Mucosa of descending colon (tissue), 3 donors: ENCODE measurements at regions not wholly inside any gene's neighbourhood (a gene's known extent, or its start where the extent isn't known, plus 50 kb on each side); places are given as distances from the start of the nearest gene placed in this dataset.

ENCODE experiments used
- ATAC-seq: fragments of 200-7000 bp; cut with Tn5 transposase; one replicate; pipeline ENCODE4 v1.9.1; 2020; ENCODE audit warnings: mild to moderate bottlenecking, moderate library complexity
- DNase-seq, 3 donors: peaks; one replicate each; pipeline ENCODE4 v3.0.0-alpha.2; 2020
- H3K36me3 ChIP-seq: fragments of 200-600 bp; one replicate; pipeline ENCODE4 v1.8.0; 2021; ENCODE audit warnings: low read depth, mild to moderate bottlenecking
- H3K4me1 ChIP-seq: fragments of 200-600 bp; one replicate; pipeline ENCODE4 v1.8.0; 2021; ENCODE audit warnings: low read depth, mild to moderate bottlenecking
- H3K4me3 ChIP-seq: fragments of 200-600 bp; one replicate; pipeline ENCODE4 v1.8.0; 2021; ENCODE audit warnings: mild to moderate bottlenecking
- H3K9me3 ChIP-seq: fragments of 200-600 bp; one replicate; pipeline ENCODE4 v1.8.0; 2021; ENCODE audit warnings: mild to moderate bottlenecking
- intact Hi-C, 2 donors: fragments of 100-400 bp; cut with DNase I in 1 of 2; cut with micrococcal nuclease in 1 of 2; formaldehyde crosslinking; loops; one replicate each; pipeline versions ENCODE4 v1.11.0 to v1.11.1; 2022; cut with DNase I, micrococcal nuclease
- TF ChIP-seq, protein P1 (sequence below): fragments of 200-600 bp; IDR thresholded peaks from one replicate; pipeline ENCODE4 v1.8.0; 2022; ENCODE audit warnings: antibody characterized with exemption, mild to moderate bottlenecking
- donor health status: DM: no; HTN: no; CAD: no; lungs with moderate emphysema.
- donor health status: DM: no; HTN: no; CAD: no.
- donor health status: DM: no; HTN: yes; CAD: no.

DNA sequence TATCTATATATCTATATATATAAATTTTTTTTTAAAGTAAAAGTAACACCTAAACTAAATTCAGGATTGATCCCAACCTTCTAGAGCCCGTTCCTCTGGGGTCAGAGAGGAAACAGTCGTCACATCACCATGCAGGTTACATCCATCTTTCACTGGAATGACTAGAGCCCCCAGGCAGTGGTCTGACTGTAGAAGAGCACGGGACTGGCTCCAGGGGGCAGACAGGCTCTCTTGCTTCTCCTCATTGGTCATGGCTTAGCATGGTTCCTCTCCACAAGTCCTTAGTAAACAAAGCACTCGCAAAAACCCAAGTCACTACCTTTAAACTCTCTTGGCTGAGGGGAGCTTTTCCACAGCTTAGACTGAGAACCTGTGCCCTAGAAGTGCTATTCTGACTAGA, 110.5 kb downstream of the NR2F2 start:
- no peak overlapping the region for H3K4me3 ChIP-seq
- no peaks in the 10 kb centered on the region for H3K4me1 ChIP-seq
- DNase-seq, result no peak
- TF ChIP-seq, protein P1, sequence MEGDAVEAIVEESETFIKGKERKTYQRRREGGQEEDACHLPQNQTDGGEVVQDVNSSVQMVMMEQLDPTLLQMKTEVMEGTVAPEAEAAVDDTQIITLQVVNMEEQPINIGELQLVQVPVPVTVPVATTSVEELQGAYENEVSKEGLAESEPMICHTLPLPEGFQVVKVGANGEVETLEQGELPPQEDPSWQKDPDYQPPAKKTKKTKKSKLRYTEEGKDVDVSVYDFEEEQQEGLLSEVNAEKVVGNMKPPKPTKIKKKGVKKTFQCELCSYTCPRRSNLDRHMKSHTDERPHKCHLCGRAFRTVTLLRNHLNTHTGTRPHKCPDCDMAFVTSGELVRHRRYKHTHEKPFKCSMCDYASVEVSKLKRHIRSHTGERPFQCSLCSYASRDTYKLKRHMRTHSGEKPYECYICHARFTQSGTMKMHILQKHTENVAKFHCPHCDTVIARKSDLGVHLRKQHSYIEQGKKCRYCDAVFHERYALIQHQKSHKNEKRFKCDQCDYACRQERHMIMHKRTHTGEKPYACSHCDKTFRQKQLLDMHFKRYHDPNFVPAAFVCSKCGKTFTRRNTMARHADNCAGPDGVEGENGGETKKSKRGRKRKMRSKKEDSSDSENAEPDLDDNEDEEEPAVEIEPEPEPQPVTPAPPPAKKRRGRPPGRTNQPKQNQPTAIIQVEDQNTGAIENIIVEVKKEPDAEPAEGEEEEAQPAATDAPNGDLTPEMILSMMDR, result no peak
- no peaks in the 10 kb centered on the region for H3K9me3 ChIP-seq
- ATAC-seq, result no peak
- H3K36me3 ChIP-seq, result no peaks in the 10 kb centered on the region
- intact Hi-C loops, result no loop called here

DNA sequence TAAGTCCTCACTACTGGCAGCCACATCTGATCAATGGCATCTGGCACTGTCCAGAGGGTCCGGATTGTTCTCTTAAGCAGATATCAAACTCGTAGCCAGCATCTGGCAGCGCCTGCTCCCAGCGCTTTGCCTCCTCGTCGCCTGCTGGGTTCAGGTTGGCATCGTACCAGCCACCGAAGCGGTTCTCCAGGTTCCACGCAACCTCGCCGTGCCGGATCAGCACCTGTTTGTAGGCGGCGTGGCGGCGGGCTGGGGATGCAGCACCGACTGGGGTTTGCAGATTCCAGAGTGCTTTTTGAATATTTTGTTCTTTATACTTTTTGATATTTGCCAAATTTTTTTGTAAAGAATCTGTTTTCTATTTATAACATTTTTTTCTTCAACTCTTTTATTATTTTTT, 111.6 kb downstream of the NR2F2 start:
- H3K4me3 ChIP-seq, result no peak overlapping the region
- DNase-seq (no peak), ATAC-seq (no peak)
- no peaks in the 10 kb centered on the region for H3K36me3 ChIP-seq
- no peaks in the 10 kb centered on the region for H3K4me1 ChIP-seq
- TF ChIP-seq, protein P1, result no peak
- intact Hi-C loops, result no loop called here
- H3K9me3 ChIP-seq, result no peaks in the 10 kb centered on the region

DNA sequence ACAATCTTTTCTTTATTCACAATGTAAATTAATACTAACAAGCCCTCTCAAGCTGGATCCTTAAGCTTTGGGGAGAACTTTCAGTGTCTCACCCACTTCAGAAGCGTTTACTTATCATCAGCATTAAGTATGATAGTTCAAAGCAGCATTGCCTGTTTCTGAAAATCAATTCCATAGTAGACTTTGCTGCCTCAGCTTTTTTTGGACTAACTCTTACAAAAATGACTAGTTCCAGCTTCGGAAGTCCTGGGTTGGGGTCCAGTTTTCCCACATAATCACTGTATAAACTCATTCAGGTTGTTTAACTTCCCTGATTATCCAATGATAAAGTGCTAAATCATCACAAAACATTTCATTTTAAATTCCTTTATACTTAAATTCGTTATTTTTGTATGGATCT, 114.4 kb downstream of the NR2F2 start:
- Histone ChIP-seq H3K9me3 (no peaks in the 10 kb centered on the region), H3K36me3 (no peaks in the 10 kb centered on the region), H3K4me3 (no peak overlapping the region), H3K4me1 (no peaks in the 10 kb centered on the region)
- intact Hi-C loops, result no loop called here
- no peak for ATAC-seq
- TF ChIP-seq, protein P1, result no peak
- no peak for DNase-seq

DNA sequence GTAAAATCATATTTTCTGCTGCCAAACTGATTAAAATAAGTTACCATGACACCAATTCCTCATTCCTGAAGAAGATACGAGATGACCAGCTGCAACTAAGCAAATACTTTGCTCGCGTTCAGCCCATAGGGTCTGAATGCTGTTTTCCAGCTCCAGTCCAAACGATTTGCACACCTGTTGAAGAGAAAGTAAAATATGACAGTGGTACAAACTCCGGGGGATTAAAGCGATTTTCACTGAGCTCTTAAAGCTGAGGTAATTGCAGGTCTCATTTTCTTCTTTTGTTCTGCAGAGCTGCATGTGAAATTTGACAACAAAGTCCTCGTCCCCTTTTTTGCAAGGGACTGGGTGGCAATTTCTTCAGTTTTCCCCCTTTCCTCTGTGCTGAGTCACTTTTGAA, 118.4 kb downstream of the NR2F2 start:
- Histone ChIP-seq H3K4me1 (no peaks in the 10 kb centered on the region), H3K9me3 (no peaks in the 10 kb centered on the region), H3K36me3 (no peaks in the 10 kb centered on the region), H3K4me3 (no peak overlapping the region)
- ATAC-seq (no peak), DNase-seq (no peak)
- TF ChIP-seq, protein P1, result no peak
- intact Hi-C loops, result no loop called here

DNA sequence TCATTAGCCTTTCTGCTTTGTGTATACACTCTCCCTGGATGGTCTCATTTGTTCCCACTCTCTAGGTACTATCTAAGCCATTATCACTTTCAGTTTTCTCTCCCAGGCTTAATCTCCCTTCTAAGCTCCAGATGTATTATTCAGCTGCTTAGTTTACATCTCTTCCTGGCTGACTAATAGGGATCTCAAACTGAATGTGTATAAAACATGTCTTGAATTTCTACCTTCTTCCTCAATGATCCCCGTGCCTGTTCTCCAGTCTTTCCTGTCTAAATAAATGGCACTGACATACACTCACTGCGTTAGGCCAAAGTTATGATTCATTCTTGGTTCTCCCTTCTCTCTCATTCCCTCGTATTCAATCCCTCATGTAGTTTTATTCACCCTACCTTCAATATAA, 127.3 kb downstream of the NR2F2 start:
- no peaks in the 10 kb centered on the region for H3K9me3 ChIP-seq
- H3K36me3 ChIP-seq, result no peaks in the 10 kb centered on the region
- no peaks in the 10 kb centered on the region for H3K4me1 ChIP-seq
- DNase-seq (no peak), ATAC-seq (no peak)
- intact Hi-C loops, result no loop called here
- TF ChIP-seq, protein P1, result no peak
- H3K4me3 ChIP-seq, result no peak overlapping the region

DNA sequence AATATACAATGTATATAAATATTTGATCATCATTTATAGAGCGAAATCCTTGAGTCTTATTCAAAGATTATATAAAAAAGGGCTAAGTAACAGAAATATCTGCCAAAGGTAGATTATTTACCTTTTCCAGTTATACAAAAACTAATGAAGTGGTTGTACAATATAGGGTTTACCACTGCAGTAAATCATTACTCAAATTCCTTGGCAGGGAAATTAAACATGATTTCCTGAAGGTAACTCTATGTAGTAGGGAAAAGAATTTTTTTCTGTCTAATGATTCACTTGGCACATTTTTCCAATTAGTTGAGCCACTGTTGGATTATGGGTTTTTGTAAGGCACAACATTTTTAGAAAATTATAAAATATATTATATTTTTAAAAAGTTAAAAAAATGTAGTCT, 129.6 kb downstream of the NR2F2 start:
- no peaks in the 10 kb centered on the region for H3K36me3 ChIP-seq
- no peak for DNase-seq
- intact Hi-C loops, result no loop called here
- no peak for ATAC-seq
- TF ChIP-seq, protein P1, result no peak
- H3K9me3 ChIP-seq, result no peaks in the 10 kb centered on the region
- no peaks in the 10 kb centered on the region for H3K4me1 ChIP-seq
- no peak overlapping the region for H3K4me3 ChIP-seq
